ENCODE measurements at regions not wholly inside any gene's neighbourhood (a gene's known extent, or its start where the extent isn't known, plus 50 kb on each side); places are given as distances from the start of the nearest gene placed in this dataset.

DNA sequence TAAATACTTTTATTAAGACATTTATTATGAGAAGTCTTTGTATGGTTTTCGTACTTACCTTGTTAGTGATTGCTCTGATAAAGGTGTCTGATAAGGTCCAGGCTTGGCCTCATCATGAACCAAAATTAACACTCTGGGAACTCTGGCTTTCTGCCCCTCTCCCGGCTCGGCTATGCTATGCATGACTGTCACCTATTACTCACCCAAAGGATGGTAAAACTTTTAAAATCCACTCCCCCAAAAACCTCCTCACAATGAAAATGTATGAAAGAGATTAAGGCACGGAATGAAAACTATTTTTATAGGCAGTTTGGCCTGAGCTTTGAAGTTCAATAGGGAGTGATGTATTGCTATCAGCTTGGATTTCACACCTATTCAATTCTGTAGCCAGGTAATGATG, 217.3 kb upstream of the TBX3 start:
- H3K4me2 ChIP-seq, result no peak overlapping the region
- no peak overlapping the region for H3K4me3 ChIP-seq
- H4K20me1 ChIP-seq (ENCODE audit: insufficient read depth, poor library complexity, severe bottlenecking), result no peaks in the 10 kb centered on the region
- no peaks in the 10 kb centered on the region for H3K79me2 ChIP-seq
- no peaks in the 10 kb centered on the region for H3K27me3 ChIP-seq
- H3K27ac ChIP-seq, result no peak overlapping the region
- TF ChIP-seq, protein P1, sequence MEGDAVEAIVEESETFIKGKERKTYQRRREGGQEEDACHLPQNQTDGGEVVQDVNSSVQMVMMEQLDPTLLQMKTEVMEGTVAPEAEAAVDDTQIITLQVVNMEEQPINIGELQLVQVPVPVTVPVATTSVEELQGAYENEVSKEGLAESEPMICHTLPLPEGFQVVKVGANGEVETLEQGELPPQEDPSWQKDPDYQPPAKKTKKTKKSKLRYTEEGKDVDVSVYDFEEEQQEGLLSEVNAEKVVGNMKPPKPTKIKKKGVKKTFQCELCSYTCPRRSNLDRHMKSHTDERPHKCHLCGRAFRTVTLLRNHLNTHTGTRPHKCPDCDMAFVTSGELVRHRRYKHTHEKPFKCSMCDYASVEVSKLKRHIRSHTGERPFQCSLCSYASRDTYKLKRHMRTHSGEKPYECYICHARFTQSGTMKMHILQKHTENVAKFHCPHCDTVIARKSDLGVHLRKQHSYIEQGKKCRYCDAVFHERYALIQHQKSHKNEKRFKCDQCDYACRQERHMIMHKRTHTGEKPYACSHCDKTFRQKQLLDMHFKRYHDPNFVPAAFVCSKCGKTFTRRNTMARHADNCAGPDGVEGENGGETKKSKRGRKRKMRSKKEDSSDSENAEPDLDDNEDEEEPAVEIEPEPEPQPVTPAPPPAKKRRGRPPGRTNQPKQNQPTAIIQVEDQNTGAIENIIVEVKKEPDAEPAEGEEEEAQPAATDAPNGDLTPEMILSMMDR (IDR thresholded peaks at IDR 0.05; ENCODE audit: poor library complexity), result no peak
- TF ChIP-seq EZH2 (IDR thresholded peaks at IDR 0.05; ENCODE audit: borderline replicate concordance) (no peak), EZH2phosphoT487 (IDR thresholded peaks at IDR 0.05; ENCODE audit: low read depth, severe bottlenecking, unreplicated experiment) (no peak)
- H2AFZ ChIP-seq, result no peak overlapping the region
- no peaks in the 10 kb centered on the region for H3K9me3 ChIP-seq (ENCODE audit: low read depth)
- DNase-seq (ENCODE audit: low spot score), result no peak
- H3K9me2 ChIP-seq (replicated peaks; ENCODE audit: insufficient read depth), result no peaks in the 10 kb centered on the region
- WGBS (ENCODE audit: low lambda C conversion rate, missing lambda C conversion rate), result 37% methylated on average over 4 of the region's 4 CpGs
- no peaks in the 10 kb centered on the region for H3K36me3 ChIP-seq (replicated peaks; ENCODE audit: insufficient read depth, low read depth)
- peaks cover 28% of the 10 kb centered on the region for H3K4me1 ChIP-seq (ENCODE audit: insufficient read depth)

DNA sequence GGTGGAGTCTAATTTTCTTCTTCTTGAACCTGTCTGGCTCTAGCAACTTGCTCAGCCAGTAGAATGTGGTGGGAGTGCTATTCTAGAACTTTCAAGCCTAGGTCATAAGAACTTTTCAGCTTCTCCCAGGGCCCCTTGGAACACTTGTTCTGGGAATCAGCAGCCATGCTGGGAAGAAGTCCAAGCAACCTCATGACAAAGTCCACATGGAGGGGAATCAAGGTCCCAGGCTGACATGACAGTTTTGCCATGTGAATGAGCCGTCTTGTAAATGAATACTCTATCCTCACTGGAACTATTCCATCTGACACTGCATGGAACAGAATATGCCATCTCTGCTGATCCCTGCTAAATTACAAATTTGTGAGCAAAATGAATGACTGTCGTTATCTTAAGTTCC, 214.2 kb upstream of the TBX3 start:
- H3K27ac ChIP-seq, result peak overlapping the region; percentile 31
- no peaks in the 10 kb centered on the region for H3K9me3 ChIP-seq (ENCODE audit: low read depth)
- H3K36me3 ChIP-seq (replicated peaks; ENCODE audit: insufficient read depth, low read depth), result no peaks in the 10 kb centered on the region
- TF ChIP-seq, protein P1 (IDR thresholded peaks at IDR 0.05; ENCODE audit: poor library complexity), result no peak
- TF ChIP-seq EZH2phosphoT487 (IDR thresholded peaks at IDR 0.05; ENCODE audit: low read depth, severe bottlenecking, unreplicated experiment), result no peak
- no peaks in the 10 kb centered on the region for H4K20me1 ChIP-seq (ENCODE audit: insufficient read depth, poor library complexity, severe bottlenecking)
- WGBS (ENCODE audit: low lambda C conversion rate, missing lambda C conversion rate), result 81% methylated on average over 2 of the region's 2 CpGs
- H3K4me3 ChIP-seq, result no peak overlapping the region
- no peaks in the 10 kb centered on the region for H3K27me3 ChIP-seq
- no peaks in the 10 kb centered on the region for H3K79me2 ChIP-seq
- H3K4me1 ChIP-seq (ENCODE audit: insufficient read depth), result peaks cover 27% of the 10 kb centered on the region
- DNase-seq (ENCODE audit: low spot score), result no peak
- H2AFZ ChIP-seq, result no peak overlapping the region
- H3K4me2 ChIP-seq, result no peak overlapping the region
- H3K9me2 ChIP-seq (replicated peaks; ENCODE audit: insufficient read depth), result no peaks in the 10 kb centered on the region

DNA sequence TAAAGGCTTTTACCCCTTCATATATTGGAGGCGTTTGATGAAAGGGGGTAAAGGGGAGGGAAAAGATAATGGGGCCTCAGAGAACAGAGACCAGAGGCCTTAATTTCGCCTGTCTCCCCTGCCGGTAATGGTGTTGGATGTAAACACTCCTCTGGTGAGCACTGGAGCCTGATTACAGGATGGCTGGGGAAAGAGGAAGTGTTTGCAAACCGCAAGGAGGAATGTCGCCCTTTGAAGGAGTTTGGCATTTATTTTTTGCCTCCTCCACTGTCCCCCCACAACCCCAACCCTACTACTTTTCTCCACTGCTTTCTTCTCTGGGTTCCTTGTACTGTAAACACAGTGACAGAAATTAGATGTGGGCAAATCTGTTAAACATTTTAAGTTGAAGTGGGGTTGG, 211.9 kb upstream of the TBX3 start:
- no peaks in the 10 kb centered on the region for H3K9me3 ChIP-seq (ENCODE audit: low read depth)
- H4K20me1 ChIP-seq (ENCODE audit: insufficient read depth, poor library complexity, severe bottlenecking), result no peaks in the 10 kb centered on the region
- no peaks in the 10 kb centered on the region for H3K36me3 ChIP-seq (replicated peaks; ENCODE audit: insufficient read depth, low read depth)
- no peaks in the 10 kb centered on the region for H3K9me2 ChIP-seq (replicated peaks; ENCODE audit: insufficient read depth)
- H3K27ac ChIP-seq, result peak overlapping the region; percentile 86
- no peak overlapping the region for H2AFZ ChIP-seq
- TF ChIP-seq EZH2phosphoT487 (IDR thresholded peaks at IDR 0.05; ENCODE audit: low read depth, severe bottlenecking, unreplicated experiment), result no peak
- TF ChIP-seq, protein P1 (IDR thresholded peaks at IDR 0.05; ENCODE audit: poor library complexity), result no peak
- TF ChIP-seq EZH2 (IDR thresholded peaks at IDR 0.05; ENCODE audit: borderline replicate concordance), result no peak
- DNase-seq (ENCODE audit: low spot score), result peak; percentile 29
- H3K4me3 ChIP-seq, result no peak overlapping the region
- no peaks in the 10 kb centered on the region for H3K27me3 ChIP-seq
- H3K4me2 ChIP-seq, result peak overlapping the region; percentile 1
- 38% methylated on average over 5 of the region's 5 CpGs for WGBS (ENCODE audit: low lambda C conversion rate, missing lambda C conversion rate)
- peaks cover 14% of the 10 kb centered on the region for H3K4me1 ChIP-seq (ENCODE audit: insufficient read depth)
- H3K79me2 ChIP-seq, result no peaks in the 10 kb centered on the region

DNA sequence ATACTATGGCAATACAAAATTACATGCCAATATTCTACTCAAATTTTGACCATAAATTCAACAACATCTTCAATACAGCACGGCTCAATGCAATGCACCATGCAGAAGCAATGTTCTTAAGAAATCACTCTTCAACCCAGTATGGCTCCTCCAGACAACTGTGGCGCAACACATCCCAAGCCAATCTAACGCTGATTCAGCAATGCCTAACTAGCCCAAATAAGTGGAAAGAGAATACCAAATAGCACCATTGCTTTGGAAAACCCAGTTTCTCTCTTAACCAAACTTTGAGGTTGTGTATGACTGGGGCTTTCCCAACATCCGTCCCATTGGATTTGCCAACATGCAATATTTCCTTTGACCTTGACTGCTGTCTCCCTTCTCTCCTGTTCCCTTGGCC, 211.1 kb upstream of the TBX3 start:
- TF ChIP-seq EZH2phosphoT487 (IDR thresholded peaks at IDR 0.05; ENCODE audit: low read depth, severe bottlenecking, unreplicated experiment), result no peak
- TF ChIP-seq, protein P1 (IDR thresholded peaks at IDR 0.05; ENCODE audit: poor library complexity), result no peak
- TF ChIP-seq EZH2 (IDR thresholded peaks at IDR 0.05; ENCODE audit: borderline replicate concordance), result no peak
- H3K79me2 ChIP-seq, result no peaks in the 10 kb centered on the region
- no peak overlapping the region for H3K4me2 ChIP-seq
- H3K4me1 ChIP-seq (ENCODE audit: insufficient read depth), result peaks cover 14% of the 10 kb centered on the region
- no peaks in the 10 kb centered on the region for H3K9me3 ChIP-seq (ENCODE audit: low read depth)
- H3K9me2 ChIP-seq (replicated peaks; ENCODE audit: insufficient read depth), result no peaks in the 10 kb centered on the region
- WGBS (ENCODE audit: low lambda C conversion rate, missing lambda C conversion rate), result 90% methylated on average over 4 of the region's 4 CpGs
- peak overlapping the region; percentile 86 for H3K27ac ChIP-seq
- H3K27me3 ChIP-seq, result no peaks in the 10 kb centered on the region
- no peak overlapping the region for H3K4me3 ChIP-seq
- H3K36me3 ChIP-seq (replicated peaks; ENCODE audit: insufficient read depth, low read depth), result no peaks in the 10 kb centered on the region
- no peaks in the 10 kb centered on the region for H4K20me1 ChIP-seq (ENCODE audit: insufficient read depth, poor library complexity, severe bottlenecking)
- DNase-seq (ENCODE audit: low spot score), result no peak
- no peak overlapping the region for H2AFZ ChIP-seq

All from hepatocyte (in vitro differentiated cells).